Fibroblast of peridontal ligament (primary cell): ENCODE measurements at regions not wholly inside any gene's neighbourhood (a gene's known extent, or its start where the extent isn't known, plus 50 kb on each side); places are given as distances from the start of the nearest gene placed in this dataset.
"Not testable (repeated sequence)": the region's sequence is repeated elsewhere in the genome, so short reads cannot be mapped to it uniquely, and the experiment has no call there.

ENCODE experiments used
- DNase-seq: peaks from one replicate; pipeline ENCODE4 v3.0.0-alpha.2; 2010; ENCODE audit errors: extremely low read depth

- not testable (repeated sequence) for DNase-seq
These were observed 160.8 kb downstream of the LAT start for GRCh38 chr16:29145486-29146225.

GRCh38 chr16:29145086-29145485 lies 160.2 kb downstream of the LAT start:
- not testable (repeated sequence) for DNase-seq

GRCh38 chr16:29144669-29145062 lies 159.8 kb downstream of the LAT start:
- not testable (repeated sequence) for DNase-seq

- not testable (repeated sequence) for DNase-seq
These were observed 159.2 kb downstream of the LAT start for GRCh38 chr16:29143739-29144668.

GRCh38 chr16:29142506-29142905 lies 157.7 kb downstream of the LAT start:
- DNase-seq, result not testable (repeated sequence)

- no peak for DNase-seq
These were observed 156.9 kb downstream of the LAT start for GRCh38 chr16:29141586-29142324.

GRCh38 chr16:29141121-29141520 lies 156.3 kb downstream of the LAT start:
- DNase-seq, result not testable (repeated sequence)

- DNase-seq, result not testable (repeated sequence)
These were observed 155.3 kb downstream of the LAT start for GRCh38 chr16:29139901-29140855.

GRCh38 chr16:29139261-29139802 lies 154.5 kb downstream of the LAT start:
- DNase-seq, result no peak

GRCh38 chr16:29138698-29139097 lies 153.8 kb downstream of the LAT start:
- DNase-seq, result not testable (repeated sequence)

- not testable (repeated sequence) for DNase-seq
These were observed 153.2 kb downstream of the LAT start for GRCh38 chr16:29137894-29138662.

- DNase-seq, result not testable (repeated sequence)
These were observed 152.6 kb downstream of the LAT start for GRCh38 chr16:29137461-29137860.

- DNase-seq, result not testable (repeated sequence)
These were observed 152.1 kb downstream of the LAT start for GRCh38 chr16:29136916-29137315.

GRCh38 chr16:29136046-29136696 lies 151.3 kb downstream of the LAT start:
- DNase-seq, result not testable (repeated sequence)

- DNase-seq, result not testable (repeated sequence)
These were observed 150.2 kb downstream of the LAT start for GRCh38 chr16:29135098-29135497.

GRCh38 chr16:29133681-29134430 lies 149.0 kb downstream of the LAT start:
- not testable (repeated sequence) for DNase-seq

- not testable (repeated sequence) for DNase-seq
These were observed 148.0 kb downstream of the LAT start for GRCh38 chr16:29132869-29133268.

GRCh38 chr16:29132444-29132843 lies 147.6 kb downstream of the LAT start:
- DNase-seq, result not testable (repeated sequence)
